DMS153 treated with DMSO at 0.1 percent for 48 hours (cell line): ENCODE measurements at regions not wholly inside any gene's neighbourhood (a gene's known extent, or its start where the extent isn't known, plus 50 kb on each side); places are given as distances from the start of the nearest gene placed in this dataset.

Experiments
- DNase-seq: peaks from one replicate; lab custom pipeline; 2025; ENCODE audit not compliant: unreplicated experiment; lab: John Stamatoyannopoulos, UW

- DNase-seq: peak; percentile 56
These were observed 63.2 kb upstream of the MAPRE2 start for GRCh38 chr18:34977838-34978532.

- no peak for DNase-seq
These were observed 62.7 kb upstream of the MAPRE2 start for GRCh38 chr18:34978533-34978893.

- DNase-seq: peak; percentile 86
These were observed 62.1 kb upstream of the MAPRE2 start for GRCh38 chr18:34978953-34979608.

GRCh38 chr18:34981487-34981886 lies 59.7 kb upstream of the MAPRE2 start:
- DNase-seq: no peak

- DNase-seq: no peak
These were observed 55.2 kb upstream of the MAPRE2 start for GRCh38 chr18:34985963-34986362.

- DNase-seq: no peak
These were observed 50.6 kb upstream of the MAPRE2 start for GRCh38 chr18:34990597-34990996.

- no peak for DNase-seq
These were observed 50.1 kb upstream of the MAPRE2 start for GRCh38 chr18:34991152-34991551.
